HTR-8/SVneo (cell line): ENCODE measurements at regions not wholly inside any gene's neighbourhood (a gene's known extent, or its start where the extent isn't known, plus 50 kb on each side); places are given as distances from the start of the nearest gene placed in this dataset.
"Not testable (repeated sequence)": the region's sequence is repeated elsewhere in the genome, so short reads cannot be mapped to it uniquely, and the experiment has no call there.

Source experiments
- DNase-seq: peaks from one replicate; pipeline ENCODE4 v3.0.0; 2011; ENCODE audit warnings: low spot score, mixed read lengths; ENCODE audit not compliant: insufficient read length
- FAIRE-seq: peaks from 2 replicates; lab custom pipeline; 2011; peaks lifted over from hg19 to GRCh38; lab: Jason Lieb, UNC

- DNase-seq (no peak), FAIRE-seq (no peak)
Measured at GRCh38 chr4:147139455-147140198, 194.0 kb upstream of the TTC29 start.

DNA sequence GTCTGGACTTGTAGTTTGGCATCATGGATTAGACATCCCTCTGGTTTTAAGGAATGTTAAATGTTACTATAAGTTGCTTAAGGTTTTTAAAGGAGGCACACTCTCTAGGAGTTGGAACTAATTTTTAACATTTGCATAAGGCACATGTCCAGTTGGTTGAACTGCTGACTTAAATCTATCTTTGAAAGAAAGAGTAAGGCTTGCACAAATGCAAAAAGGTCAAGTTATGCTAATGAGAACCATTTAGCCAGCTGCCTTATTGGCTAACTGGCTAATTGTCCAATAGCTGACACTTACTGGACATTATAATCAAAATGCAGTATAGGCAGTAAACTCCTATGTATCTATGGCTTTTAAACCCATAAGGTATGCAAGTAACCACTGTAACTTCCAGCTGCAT lies 206.1 kb upstream of the TTC29 start:
- DNase-seq (no peak), FAIRE-seq (no peak)

DNA sequence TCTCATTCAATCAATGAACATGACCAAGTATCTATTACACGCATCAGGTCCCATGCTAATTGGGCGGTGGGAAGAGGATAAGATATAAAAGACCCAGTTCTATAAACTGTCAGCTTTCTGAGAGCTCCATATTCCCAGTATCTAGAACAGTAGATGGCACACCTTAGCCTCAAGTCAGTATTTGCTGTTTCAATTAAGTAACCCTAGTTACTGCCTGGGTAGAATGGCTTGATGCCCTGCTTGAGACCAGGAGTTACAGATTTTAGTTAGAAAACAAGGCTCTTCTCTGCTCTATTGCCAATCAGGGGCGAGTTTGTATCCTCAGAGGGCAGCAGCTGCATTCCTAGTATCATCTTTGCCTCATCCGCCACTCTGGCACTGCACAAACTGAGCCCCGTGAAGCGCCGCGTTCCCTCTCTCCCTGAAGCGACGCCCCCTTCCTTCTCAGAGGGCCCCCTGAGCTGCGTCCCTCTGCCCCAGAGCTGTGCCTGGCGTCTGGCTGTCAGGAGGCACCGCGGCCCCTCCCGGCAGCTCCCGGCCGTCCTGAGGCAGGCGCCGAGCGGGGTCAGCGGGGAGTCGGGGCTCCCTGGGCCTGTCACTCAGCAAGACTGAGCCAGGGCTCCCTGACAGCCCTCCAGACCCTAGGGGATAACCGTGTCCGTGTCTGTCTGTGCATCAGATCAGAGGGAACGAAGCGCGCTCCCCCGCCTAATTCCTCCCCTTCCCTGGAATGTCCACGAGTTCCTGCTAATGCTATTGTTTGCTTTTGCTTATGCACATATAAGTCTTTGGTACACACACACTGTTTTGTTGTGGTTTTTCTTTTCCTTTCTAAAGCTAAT lies 212.4 kb upstream of the TTC29 start:
- DNase-seq (peak; percentile 18), FAIRE-seq (no peak)

- DNase-seq = peak; percentile 60
- FAIRE-seq = no peak
Measured at GRCh38 chr4:147160908-147161513, 215.3 kb upstream of the TTC29 start.

DNA sequence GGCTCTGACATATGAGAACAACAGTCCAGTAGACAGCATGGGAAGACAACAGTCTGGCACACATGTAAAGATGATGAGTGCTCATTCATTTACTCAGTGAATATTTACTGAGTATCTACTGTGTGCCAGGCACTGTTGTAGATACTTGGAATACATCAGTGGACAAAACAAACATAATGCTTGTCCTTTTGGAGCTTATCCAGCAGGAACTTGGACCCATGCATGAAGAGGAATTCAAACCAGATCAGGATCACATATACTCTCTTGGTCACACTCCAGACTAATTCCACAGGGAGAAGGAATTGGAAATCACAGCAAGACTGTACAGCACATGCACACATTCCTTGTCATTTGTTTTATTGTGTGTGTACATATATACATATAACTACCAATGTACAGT lies 217.6 kb upstream of the TTC29 start:
- DNase-seq (no peak), FAIRE-seq (no peak)

- DNase-seq, FAIRE-seq: not testable (repeated sequence)
Measured at GRCh38 chr4:147168200-147168599, 222.5 kb upstream of the TTC29 start.

- no peak for DNase-seq
- FAIRE-seq = no peak
Measured at GRCh38 chr4:147173322-147173721, 227.7 kb upstream of the TTC29 start.

- FAIRE-seq (no peak), DNase-seq (no peak)
Measured at GRCh38 chr4:147173797-147174432, 228.3 kb upstream of the TTC29 start.

DNA sequence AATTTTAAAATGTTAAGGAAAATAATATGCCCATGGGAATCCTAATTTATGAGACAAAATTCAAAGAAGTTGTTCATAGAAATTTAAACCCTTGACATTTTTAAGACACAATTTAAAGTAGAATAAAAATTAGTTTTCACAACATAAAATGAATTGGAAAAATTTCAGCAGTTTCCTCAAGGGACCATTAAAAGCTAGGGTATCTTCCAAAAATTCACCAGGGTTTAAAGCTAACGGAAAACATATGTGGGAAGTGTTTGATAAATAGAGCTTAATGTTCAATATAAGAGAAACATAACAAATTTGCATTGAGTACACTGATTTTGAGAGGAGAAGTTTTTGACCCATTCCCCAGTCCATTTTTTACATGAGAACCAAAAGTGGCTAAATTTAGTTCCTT lies 228.9 kb upstream of the TTC29 start:
- FAIRE-seq (no peak), DNase-seq (no peak)

- DNase-seq (no peak), FAIRE-seq (no peak)
Measured at GRCh38 chr4:147175460-147176025, 229.9 kb upstream of the TTC29 start.

DNA sequence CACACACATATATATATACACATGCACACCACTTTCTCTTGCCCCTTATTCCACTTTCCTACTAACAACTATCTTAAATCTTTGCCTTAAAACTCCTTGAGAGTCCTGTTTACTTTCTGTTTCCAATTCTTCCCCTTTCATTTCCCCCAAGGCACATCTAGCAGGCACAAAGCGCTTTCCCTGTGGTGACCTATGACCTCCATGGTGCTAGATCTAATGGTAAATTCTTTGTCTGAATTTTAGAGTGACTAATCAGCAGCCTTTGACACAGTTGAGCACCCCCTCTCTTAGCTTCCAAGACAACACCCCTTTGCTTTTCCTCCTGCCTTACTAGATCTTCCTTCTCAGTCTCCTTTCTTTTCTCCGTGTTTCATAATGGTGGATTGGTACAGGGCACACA lies 236.4 kb upstream of the TTC29 start:
- no peak for DNase-seq
- no peak for FAIRE-seq

GRCh38 chr4:147192679-147193078 lies 247.0 kb upstream of the TTC29 start:
- FAIRE-seq = no peak
- no peak for DNase-seq

DNA sequence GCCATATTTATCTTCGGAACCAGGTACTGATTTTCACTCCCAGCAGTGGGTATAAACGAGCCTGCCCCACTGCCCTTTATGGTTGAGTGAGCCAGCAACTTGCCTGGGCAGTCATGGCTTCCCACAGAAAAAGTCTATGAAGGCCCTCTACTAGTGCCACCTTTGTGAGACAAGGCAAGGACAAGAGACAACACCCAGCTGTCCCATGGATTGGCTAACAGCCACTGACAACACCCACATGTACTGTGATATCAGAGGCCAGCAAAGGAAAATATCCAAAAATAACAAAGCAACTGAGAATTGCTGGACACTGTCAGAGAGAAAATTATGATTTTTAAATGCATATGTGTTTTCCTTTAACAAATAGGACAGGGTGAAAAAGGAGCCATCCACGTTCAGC lies 248.4 kb upstream of the TTC29 start:
- no peak for FAIRE-seq
- DNase-seq = no peak

DNA sequence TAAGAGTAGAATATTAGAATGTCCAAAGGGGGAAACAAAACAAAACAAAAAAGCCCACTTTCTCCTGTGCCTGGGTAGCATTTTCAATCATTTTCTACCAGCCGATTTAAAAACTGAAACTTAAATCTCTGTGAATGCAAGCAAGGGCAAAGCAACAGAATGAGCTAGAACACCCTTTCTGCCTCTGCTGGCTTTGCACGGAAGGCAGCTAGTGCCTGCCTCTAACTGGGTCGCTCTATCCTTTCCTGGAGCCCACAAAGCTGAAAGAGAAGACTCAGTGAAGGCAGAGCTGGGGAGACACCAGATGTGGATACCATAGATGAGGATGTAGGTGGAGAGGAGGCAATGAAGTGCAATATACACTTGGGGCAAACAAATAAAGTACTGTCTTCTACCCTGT lies 248.9 kb upstream of the TTC29 start:
- no peak for DNase-seq
- FAIRE-seq = no peak

- DNase-seq (no peak), FAIRE-seq (no peak)
Measured at GRCh38 chr4:147195386-147195785, 249.7 kb upstream of the TTC29 start.

DNA sequence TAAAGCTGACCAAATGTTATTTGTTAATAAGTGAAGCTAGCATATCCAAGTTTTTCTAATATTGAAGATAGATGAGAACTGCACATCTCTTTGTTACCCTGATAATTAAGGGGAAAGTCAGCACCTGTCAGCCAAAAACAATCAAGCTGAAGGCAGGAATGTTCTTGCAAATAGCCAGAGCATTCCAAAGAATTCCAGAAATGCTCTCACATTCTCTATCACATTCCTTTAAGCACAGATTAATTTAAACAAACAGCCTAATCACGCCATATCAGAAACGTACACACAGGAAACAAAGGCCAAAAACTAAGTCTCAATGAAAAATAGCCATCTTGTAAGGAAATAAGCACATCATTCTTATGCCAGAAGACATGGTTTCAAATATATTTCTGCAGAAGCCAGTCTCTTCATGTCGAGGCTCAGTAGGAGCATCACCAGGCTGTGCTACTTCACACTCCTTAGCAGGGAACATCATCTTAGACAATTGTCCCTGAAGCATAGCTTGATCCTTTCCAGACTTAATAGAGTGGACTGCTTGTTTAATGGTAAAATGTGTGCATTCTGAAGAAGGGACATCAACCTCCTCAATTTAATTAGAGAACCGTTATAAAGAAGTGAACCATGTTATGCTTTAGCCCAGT lies 252.9 kb upstream of the TTC29 start:
- peak; percentile 5 for DNase-seq
- no peak for FAIRE-seq

GRCh38 chr4:147201016-147201415 lies 255.4 kb upstream of the TTC29 start:
- DNase-seq (no peak), FAIRE-seq (no peak)

DNA sequence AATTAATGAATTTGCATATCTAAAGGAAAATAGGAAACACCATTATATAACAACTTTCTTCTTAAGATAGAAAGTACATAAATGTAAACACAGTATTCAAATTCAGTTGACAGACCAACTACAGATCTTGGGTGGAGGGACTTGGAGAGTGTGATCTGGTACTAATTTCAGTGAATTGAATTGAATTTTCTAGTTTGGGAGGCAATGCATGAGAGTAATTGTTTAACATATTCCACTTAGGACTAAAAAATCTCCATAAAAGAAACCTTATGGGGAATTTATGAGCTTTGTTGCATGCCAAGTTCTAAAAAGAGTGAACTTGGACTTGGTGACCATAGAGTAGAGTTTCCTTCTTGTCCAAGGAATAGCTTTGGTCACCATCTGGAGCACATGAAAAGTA lies 261.1 kb upstream of the TTC29 start:
- FAIRE-seq (no peak), DNase-seq (no peak)

GRCh38 chr4:147207911-147208310 lies 262.2 kb upstream of the TTC29 start:
- FAIRE-seq = no peak
- no peak for DNase-seq

DNA sequence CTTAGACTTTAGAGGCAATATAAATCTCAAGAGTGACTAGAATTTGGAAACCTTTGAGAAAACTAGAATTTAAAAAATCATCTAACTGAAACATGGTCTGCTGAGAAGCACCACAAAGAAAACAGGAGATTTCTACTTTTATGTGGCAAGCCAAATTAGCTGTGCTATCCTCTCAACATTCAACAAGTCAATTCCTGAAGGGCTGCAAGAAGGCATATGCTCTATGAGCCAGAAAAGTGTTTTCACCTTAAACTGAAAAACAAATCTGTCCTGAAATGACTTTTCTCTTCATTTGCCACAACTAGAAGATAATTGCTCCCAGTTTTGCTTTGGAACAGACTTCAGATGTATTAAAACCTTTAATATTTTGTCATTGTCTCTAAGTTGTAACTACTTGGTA lies 263.2 kb upstream of the EDNRA start:
- FAIRE-seq (no peak), DNase-seq (no peak)
